GM13977 (cell line): ENCODE measurements at regions not wholly inside any gene's neighbourhood (a gene's known extent, or its start where the extent isn't known, plus 50 kb on each side); places are given as distances from the start of the nearest gene placed in this dataset.

ENCODE experiments used
- DNase-seq: peaks from one replicate; pipeline ENCODE4 v3.0.0; 2012; ENCODE audit warnings: low spot score
- in situ Hi-C: fragments of 300-500 bp; cut with MboI; formaldehyde crosslinking; loops from one replicate; pipeline ENCODE4 v1.12.0; 2022; ENCODE audit warnings: low sequenced_read_pairs, low pct_unique_long_range_greater_than_20kb, mixed read lengths, inconsistent platforms; ENCODE audit not compliant: unreplicated experiment
- TF ChIP-seq, protein P1 (sequence below): IDR thresholded peaks from 2 replicates; pipeline ENCODE4 v1.5.1; 2012; ENCODE audit warnings: mild to moderate bottlenecking, control low read depth; ENCODE audit not compliant: insufficient read depth; ENCODE audit errors: extremely low read depth, missing control alignments

DNA sequence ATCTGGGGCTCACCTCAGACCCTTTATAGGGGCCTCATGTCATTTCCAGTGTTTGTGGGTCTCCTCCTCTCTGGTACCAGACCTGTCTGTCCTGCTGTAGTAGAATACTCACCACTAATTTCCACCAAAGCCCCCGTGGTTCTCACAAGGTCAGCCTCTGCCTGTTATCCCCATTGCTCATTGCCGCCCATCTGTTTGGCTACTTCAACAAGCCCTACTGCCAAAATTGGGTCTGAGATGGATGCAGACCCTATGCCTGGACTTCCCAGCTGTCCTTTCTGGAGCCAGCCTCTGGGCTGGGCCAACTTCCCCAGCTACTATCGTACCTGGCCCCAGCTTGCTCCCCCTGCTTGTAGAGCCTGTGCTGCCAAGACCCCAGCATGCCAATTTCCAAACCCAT is 152.1 kb upstream of the ISX start:
- in situ Hi-C loops = no loop called here
- DNase-seq = no peak
- TF ChIP-seq, protein P1, sequence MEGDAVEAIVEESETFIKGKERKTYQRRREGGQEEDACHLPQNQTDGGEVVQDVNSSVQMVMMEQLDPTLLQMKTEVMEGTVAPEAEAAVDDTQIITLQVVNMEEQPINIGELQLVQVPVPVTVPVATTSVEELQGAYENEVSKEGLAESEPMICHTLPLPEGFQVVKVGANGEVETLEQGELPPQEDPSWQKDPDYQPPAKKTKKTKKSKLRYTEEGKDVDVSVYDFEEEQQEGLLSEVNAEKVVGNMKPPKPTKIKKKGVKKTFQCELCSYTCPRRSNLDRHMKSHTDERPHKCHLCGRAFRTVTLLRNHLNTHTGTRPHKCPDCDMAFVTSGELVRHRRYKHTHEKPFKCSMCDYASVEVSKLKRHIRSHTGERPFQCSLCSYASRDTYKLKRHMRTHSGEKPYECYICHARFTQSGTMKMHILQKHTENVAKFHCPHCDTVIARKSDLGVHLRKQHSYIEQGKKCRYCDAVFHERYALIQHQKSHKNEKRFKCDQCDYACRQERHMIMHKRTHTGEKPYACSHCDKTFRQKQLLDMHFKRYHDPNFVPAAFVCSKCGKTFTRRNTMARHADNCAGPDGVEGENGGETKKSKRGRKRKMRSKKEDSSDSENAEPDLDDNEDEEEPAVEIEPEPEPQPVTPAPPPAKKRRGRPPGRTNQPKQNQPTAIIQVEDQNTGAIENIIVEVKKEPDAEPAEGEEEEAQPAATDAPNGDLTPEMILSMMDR = no peak

DNA sequence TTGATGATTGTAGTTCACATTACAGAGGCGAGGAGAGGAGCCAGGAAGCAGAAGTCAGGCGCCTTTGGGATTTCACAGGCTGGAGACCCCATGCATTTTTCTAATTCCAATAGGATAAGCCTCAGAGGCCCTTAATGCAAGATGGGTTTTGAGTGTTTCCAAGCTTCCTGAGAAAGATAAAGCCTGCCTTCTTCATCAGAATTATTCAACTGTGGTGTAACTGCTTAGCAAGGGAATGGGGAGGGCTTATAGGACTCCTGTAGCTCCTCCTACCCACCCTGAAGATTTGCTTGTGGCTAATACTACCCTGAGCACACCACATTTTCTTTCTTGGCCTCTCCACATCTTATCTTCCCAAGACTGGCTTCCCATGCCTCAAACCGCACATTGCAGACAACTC is 151.1 kb upstream of the ISX start:
- TF ChIP-seq, protein P1 = no peak
- in situ Hi-C loops = no loop called here
- no peak for DNase-seq

DNA sequence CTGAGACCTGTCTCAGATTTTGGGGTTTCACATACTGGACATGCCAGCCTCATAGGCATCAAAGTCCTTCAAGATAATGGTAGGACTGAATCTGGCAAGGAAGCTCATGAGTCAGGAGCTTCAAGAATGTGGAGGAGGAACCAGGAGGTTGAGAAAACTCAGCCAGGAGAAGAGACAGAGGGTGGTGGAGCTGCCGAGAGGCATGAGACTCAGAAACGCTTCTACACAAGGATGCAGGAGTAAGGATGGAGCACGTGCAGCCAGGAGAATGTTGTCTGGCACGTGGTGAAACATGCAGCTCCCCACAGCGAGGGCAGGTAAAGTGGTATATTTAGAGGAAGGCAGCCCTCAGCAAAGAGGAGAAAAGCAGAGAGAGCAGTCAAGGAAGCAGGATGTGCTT is 148.7 kb upstream of the ISX start:
- DNase-seq = no peak
- in situ Hi-C loops = no loop called here
- TF ChIP-seq, protein P1 = no peak

DNA sequence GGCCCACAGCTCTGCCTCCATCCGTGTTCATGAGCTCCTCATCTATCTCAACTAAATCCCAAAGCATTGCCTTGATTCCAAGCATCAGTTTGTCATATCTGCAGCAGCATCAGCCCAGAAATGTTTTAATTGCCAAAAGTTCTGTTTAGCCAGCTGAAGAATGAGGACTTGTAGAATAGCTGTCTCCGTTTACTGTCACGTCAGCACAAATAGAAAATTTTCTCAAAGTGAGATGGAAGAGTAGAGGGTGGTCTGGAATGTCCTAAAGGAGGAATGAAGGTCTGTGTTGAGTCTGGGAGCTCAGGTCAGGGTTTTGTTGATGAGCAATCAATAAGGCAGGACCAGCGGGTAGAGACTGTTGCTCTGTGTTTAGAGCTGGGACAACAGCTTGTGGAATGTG is 134.9 kb upstream of the ISX start:
- TF ChIP-seq, protein P1 = no peak
- in situ Hi-C loops = no loop called here
- no peak for DNase-seq

DNA sequence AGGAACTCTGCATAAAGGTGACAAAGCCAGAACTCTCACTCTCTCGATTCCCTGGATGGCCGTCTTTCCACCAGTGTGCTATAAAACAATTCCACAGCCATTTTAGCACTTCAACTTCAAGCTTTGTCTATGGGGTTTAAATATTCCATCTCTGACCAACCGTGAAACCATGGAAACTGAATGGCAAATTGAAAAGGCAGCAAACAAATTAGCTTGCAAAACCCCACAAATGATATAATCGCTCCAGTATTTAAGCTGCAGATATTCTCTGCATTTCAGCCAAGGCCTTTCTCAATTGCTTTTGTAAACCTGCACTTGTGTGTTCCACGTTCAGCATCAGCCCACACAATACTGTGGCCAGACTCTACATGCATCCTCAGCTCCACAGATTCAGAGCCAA is 131.7 kb upstream of the ISX start:
- in situ Hi-C loops = no loop called here
- TF ChIP-seq, protein P1 = no peak
- DNase-seq = no peak

DNA sequence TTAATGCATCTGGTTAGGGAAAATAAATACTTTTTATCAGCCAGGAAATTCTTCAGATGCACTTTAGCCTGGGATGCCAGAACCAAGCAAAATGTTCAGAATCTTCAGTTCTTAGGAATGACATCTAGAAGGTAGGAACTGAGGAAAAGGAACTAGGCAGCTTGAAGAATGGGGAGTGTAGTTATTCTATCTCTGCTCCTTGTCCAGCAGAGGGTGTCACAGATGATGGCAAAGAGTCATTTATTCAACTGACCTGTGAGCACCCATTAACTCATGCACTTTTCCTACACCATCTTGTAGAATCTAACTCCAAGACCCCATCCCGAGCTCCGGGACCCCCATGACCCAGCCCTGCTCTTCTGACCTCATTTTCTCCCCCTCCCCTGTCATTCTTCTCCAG is 122.1 kb upstream of the ISX start:
- DNase-seq = no peak
- in situ Hi-C loops = no loop called here
- TF ChIP-seq, protein P1 = peak; percentile 16
